HG03064 (cell line): ENCODE measurements at regions not wholly inside any gene's neighbourhood (a gene's known extent, or its start where the extent isn't known, plus 50 kb on each side); places are given as distances from the start of the nearest gene placed in this dataset.
"Not testable (repeated sequence)": the region's sequence is repeated elsewhere in the genome, so short reads cannot be mapped to it uniquely, and the experiment has no call there.

Experiments
- ATAC-seq: cut with Tn5 transposase; IDR thresholded peaks from one replicate; pipeline ENCODE4 v1.9.1; 2021; ENCODE audit warnings: low read depth; ENCODE audit not compliant: unreplicated experiment

DNA sequence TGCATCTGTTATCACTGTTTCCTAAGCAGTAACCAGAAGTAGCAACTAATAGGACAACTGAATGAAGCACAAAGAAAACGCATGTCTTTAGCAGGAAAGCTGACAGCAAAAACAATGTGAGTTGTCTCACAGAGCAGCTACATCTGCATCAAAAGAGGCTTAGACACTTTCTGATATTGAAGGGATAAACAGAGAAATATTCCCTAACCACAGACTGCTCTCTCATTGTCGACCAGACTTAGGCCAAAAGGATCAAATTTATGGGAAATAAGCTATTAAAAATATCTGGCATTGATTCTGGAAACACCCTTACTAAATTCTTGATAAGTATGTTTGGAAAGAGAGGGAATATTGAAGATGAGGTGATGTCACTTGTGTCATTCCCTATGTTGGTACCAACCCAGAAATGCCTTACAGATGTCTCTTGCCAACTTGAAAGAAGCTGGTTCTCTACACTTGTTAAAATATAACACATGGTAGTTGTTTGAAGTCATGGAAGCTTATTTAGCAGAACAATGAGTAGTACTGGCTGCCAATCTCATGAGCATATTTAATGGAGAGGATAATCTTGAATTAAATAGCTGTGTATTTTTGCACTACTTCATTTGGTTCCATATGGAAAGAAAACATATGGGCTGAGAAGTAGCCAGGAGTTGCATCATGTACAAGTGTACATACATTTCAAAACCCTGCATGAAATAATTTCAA is 929.3 kb upstream of the MAN1A1 start:
- ATAC-seq, result no peak

DNA sequence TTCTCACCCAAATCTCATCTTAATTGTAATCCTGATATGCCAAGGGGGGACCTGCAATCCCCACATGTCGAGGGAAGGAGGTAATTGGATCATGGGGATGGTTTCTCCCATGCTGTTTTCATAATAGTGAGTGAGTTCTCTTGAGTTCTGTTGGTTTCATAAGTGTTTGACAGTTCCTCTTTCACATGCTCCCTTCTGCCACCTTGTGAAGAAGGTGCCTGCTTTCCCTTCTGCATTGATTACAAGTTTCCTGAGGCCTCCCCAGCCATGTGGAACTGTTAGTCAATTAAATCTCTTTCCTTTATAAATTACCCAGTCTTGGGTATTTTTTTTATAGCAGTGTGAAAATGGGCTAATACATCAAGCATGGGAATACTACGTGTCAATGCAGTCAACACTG is 925.0 kb upstream of the MAN1A1 start:
- ATAC-seq, result no peak

DNA sequence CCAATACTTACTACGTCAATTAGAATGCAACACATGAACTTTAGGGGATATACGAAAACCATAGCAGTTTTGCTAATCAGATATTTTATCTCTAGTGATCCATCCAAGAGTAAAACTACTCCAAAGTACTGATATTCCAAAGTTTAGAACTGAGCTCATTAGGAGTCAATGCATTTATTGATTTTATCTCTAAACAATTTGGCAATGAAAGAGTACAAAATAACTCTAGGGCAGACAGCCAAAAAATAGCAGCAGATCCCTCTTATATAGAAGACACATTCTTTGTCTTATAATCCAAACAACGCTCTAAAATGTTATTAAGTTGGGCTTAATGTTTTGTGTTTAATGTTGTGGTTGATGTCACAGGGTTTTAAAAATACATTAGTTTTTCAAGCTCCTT is 923.9 kb upstream of the MAN1A1 start:
- no peak for ATAC-seq

DNA sequence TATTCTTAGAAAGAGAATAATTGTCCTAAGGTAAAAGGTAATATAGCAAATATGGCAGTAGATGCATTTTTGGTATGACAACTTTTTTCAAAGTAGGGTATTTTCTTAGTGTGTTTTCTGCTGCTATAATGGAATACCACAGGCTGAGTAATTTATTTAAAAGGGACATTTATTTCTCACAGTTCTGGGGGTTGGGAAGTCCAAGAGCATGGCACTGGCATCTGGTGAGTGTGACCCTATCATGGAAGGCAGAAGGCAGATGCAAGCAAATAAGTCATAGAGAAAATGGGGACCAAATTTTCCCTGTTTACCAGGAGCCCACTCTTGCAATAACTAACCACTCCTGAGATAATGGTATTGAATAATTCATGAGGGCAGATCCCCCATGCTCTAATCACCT is 922.5 kb upstream of the MAN1A1 start:
- ATAC-seq, result no peak

DNA sequence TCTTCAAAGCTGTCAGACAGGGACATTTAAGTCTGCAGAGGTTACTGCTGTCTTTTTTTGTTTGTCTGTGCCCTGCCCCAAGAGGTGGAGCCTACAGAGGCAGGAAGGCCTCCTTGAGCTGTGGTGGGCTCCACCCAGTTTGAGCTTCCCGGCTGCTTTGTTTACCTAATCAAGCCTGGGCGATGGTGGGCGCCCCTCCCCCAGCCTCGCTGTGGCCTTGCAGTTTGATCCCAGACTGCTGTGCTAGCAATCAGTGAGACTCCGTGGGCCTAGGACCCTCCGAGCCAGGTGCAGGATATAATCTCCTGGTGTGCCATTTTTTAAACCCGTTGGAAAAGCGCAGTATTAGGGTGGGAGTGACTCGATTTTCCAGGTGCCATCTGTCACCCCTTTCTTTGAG is 918.7 kb upstream of the MAN1A1 start:
- not testable (repeated sequence) for ATAC-seq

DNA sequence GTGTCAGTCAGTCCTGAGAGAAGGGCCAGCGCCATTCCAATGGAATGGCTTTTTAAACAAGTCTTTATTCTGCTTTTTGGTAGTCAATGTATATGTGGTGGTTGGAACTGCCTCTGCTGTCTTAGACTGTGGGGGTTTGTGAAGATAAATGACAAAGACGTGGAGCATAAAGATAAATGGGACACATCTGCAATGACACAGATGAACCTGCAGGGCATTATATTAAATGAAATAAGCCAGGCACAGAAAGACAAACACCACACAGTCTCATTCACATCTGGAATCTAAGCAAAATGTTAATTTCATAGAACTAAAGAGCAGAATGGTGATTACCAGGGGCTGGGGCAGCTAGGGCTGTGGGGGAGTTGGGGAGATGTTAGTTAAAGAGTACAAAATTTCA is 912.8 kb upstream of the MAN1A1 start:
- ATAC-seq, result no peak

DNA sequence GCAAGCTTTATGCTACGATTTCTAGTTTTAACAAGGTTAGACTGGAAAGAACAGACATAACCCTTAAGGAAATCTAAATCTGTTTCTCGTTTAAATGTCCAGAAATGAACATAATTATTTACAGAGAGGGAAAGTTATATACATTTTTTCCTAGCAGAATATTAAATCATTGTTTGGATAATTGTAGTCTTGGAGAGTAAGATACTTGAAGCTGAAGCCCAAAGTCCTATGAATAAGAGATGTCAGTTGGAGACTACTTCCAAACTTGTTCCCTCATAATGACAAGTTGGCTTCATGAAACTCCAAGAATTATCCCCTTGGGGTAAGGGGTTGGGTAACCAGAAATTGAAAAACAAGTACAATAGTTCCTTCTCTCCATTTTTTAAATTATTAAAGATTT is 911.1 kb upstream of the MAN1A1 start:
- ATAC-seq, result no peak

DNA sequence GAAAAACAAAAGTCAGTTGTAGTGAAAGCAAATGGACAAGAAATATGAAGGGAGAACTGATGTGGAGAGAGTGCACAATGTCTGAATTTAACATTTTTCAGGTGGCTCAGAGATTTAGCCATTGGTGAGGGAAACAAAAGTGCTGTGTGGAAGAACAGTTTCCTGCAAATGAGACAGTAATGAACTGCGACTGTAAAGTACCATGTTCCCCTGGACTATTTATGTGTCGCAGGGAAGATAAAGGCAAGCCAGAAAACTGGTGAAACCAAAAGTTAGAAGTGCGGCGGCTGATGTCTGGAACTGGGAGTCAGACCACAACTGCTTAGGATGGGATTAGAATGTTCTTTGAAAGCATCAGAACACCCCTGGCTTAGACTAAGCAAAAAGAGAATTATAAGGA is 905.1 kb upstream of the MAN1A1 start:
- no peak for ATAC-seq

DNA sequence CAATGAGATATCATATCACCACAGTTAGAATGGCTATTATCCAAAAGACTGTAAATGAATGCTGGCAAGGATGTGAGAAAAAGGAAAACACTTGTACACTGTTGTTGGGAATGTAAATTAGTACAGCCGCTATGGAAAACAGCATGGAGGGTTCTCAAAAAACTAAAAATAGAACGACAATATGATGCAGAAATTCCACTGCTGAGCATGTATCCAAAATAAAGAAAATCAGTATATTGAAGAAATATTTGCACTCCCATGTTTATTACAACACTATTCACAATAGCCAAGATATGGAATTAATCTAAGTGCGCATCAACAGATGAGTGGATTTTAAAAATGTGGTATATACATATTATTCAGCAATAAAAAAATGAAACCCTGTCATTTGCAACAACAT is 898.9 kb upstream of the MAN1A1 start:
- ATAC-seq, result no peak

DNA sequence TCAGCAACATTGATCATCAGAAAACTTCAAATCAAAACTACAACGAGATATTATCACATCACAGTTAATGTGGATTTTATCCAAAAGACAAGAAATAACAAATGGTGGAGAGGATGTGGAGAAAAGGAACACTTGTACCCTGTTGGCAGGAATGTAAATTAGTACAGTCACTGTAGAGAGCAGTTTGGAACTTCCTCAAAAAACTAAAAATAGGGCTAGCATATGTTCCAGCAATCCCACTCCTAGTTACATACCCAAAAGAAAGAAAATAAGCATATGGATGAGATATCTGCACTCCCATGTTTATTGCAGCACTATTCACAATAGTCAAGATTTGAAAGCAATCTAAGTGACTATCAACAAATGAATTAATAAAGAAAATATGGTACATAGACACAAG is 887.7 kb upstream of the MAN1A1 start:
- ATAC-seq, result no peak

DNA sequence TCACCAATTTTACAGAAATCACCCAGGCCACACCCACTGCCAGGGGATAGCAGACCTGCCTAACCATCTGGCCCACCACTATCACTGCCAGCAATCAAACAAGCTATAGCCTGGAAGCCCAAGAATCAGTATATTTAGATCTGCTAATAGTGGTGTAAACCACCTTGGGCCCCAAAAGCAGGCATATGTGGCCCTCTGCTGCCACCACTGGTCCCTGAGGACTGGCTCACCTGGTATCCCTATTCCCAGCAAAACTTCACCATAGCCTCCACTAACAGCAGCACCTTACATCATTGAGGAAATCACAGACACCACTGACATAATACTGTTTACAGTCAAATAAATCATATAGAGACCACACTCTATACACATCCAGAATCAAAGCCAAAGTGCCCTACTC is 880.4 kb upstream of the MAN1A1 start:
- no peak for ATAC-seq

DNA sequence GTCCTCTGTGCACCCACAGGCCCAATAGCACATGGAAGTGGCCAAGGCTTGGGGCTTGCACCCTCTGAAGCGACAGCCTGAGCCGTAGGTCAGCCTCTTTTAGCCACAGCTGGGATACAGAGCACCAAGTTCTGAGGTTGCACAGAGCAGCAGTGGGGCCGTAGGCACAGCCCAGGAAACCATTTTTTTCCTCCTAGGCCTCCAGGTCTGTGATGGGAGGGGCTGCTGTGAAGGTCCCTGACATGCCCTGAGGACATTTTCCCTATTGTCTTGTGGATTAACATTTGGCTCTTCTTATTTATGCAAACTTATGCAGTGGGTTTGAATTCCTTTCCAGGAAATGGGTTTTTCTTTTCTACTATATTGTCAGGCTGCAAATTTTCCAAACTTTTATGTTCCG is 878.7 kb upstream of the MAN1A1 start:
- ATAC-seq, result no peak

DNA sequence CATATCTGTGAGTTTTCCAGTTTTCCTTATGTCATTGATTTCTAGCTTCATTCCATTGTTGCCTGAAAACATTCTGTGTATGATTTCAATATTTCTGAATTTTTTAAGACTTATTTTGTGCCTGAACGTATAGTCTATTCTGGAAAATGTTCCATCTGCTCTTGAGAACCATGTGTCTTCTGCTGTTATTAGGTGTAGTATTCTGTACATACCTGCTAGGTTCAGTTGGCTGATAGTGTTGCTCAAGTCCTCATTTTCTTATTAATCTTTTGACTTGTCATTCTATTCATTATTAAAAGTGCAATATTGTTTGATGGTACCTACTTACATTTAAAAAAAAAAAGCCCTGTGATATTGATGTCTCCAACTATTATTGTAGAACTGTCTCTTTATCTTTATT is 869.8 kb upstream of the MAN1A1 start:
- no peak for ATAC-seq

DNA sequence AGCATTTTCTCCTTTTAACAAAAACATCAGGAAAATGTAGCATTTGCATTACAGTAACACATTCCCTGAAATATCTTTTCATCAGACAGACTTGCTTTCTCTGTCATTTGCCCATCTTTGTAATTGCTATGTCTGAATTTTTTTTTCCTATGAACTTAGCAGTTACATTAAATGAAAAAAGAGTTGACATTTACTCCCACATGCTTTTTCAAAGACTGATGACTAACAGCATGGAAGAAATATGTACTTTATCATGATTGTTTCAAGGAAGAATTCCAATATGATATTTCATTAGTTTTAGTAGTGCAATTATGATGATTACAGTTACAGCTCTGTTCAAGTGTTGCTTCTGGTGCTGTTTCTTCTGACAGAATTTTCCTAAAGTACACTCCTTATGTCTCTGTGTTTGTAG is 864.5 kb upstream of the MAN1A1 start:
- no peak for ATAC-seq

DNA sequence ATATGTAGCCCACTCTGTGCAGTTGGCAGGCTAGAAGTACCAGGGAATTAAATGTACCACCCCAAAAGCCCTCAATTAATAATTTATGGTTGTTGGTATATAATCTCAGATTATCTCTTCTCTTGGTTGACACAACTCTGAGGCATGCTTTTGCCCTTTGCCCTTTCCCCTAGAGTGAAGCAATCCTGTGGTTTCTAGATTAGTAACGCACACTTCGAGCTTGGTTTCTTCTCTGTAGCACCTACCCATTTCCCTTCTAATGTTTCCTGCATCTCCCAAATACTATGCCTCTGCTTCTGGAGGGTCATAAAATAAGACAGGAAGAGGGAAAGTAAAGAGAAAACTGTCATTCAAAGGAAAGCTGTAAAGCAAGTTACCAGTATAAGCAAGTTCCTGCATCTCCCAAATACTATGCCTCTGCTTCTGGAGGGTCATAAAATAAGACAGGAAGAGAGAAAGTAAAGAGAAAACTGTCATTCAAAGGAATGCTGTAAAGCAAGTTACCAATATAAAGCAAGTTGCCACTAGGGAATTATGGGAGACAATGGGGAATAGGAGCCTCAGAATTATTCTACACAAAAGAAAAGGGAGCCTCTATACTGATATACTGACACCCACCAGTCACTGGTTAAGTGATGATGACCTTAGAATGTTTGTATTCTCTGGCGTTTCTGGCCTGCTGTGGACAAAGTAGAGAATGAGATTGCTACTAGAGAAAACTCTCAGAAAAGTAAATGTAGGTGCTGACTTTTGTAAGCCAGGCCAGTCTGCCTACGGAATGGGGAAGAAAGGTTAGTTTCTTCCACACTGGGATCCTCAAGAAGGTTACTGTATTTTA is 862.6 kb upstream of the MAN1A1 start:
- ATAC-seq, result no peak

DNA sequence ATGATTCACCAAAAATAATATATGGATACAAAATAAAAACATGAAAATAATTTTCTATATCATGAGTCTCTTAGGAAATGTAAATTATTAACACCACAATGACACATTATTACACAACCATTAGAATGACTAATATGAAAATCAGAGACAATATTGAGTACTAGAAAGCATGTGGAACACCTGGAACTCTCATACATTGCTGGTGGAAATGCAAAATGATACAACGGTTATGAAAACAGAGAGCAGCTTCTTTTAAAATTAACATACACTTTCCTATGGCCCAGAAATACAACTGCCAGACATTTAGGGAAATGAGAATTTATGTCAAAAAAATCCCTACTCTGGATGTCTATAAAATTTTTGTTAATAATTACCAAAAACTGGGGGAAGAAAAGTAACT is 853.3 kb upstream of the MAN1A1 start:
- no peak for ATAC-seq

DNA sequence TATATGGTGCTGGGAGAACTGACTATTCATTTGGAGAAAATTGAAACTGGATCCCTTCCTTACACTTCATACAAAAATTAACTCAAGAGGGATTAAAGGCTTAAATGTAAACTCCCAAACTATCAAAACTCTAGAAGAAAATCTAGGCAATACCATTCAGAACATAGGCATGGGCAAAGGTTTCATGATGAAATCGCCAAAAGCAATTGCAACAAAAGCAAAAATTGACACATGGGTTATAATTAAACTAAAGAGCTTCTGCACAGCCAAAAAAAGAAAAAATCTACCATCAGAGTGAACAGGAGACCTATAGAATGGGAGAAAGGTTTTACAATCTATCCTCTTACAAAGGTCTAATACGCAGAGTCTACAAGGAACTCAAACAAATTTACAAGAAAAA is 851.3 kb upstream of the MAN1A1 start:
- no peak for ATAC-seq

DNA sequence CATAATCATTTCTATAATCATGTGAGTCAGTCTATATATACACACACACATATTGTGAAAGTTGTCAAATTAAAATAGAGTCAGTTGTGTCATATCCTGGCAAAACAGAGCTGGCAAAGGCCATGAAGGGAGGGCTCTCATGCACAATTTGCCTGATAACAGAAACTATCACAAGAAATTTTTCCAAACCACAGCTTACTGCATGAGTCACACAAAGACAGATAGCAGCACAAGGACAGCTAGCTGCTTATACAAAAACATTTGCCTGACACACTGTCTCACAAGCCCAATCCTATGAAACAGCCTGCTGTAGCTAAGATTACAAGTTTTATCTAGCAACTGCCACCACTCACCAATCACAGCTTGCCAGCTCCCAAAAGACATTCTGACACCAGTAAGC is 848.5 kb upstream of the MAN1A1 start:
- ATAC-seq, result no peak

DNA sequence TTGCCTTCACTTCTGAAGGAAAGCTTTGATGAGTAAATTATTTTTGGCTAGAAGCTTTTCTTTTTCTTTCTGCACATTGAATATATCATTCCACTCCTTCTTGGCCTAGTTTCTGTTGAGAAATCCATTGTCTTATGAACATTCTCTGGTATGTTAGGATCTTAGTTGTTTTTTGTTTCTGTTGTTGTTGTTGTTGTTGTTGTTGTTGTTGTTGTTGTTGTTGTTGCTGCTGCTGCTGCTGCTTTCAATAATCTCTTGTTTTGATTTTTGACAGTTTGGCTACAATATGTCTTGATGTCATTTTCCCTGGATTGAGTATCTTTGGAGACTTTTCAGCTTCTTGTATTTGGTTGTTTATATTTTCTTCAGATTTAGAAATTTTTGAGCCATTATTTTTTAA is 836.5 kb upstream of the MAN1A1 start:
- no peak for ATAC-seq

DNA sequence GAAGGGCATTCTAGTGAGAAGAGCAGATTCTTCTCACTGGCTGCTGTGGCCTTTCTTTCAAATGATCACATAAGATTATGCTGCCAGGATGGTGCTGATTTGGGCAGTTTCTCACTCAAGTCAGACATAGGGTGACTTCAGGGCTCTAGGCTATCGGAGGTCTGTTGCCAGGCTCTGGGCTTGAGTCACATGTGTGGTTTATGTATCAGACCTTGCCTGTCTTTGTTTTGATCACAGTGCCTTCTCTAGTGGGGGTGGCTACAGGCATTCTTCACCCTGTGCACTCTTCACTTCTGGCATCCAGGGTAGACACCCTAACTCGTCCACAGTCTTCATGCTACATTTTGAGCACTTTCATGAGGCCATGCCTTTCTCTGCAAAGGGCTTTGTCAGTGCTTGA is 823.7 kb upstream of the MAN1A1 start:
- ATAC-seq, result no peak

DNA sequence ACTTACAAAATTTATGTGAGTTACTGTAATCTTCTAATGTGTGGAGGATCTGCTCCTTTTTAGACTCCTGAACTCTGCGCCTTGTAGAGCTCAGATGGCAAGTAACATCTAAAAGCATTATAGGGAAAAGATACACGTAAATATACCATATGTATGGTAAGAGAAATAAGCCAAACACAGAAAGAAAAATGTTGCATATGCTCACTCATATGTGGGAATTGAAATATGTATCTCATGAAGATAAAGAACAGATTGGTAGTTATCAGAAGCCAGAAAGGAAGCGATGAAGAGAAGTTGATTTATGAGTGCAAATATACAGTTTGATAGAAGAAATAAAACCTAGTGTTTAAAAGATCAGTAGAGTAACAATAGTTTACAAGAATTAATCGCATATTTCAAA is 815.0 kb upstream of the MAN1A1 start:
- no peak for ATAC-seq

DNA sequence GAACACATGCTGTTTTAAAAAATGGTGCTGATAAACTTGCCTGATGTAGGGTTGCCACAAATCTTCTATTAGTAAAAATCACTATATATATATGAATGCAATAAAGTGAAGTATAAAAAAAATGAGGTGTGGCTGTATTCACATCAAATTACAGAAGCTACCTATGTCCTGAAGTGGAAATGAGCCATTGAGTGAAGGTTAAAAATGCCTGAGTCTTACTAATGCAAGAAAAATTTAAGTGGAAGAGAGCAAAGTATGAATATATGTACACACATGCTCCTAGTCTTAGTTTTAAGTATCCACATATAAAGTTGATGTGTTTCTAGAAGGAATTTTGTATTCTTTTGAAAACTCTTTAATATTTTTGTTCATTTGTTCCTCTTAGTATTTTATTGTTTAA is 808.3 kb upstream of the MAN1A1 start:
- no peak for ATAC-seq
